GM21529 (cell line): ENCODE measurements at regions not wholly inside any gene's neighbourhood (a gene's known extent, or its start where the extent isn't known, plus 50 kb on each side); places are given as distances from the start of the nearest gene placed in this dataset.
"Not testable (repeated sequence)": the region's sequence is repeated elsewhere in the genome, so short reads cannot be mapped to it uniquely, and the experiment has no call there.

Experiments used
- ATAC-seq: cut with Tn5 transposase; IDR thresholded peaks from one replicate; pipeline ENCODE4 v1.9.1; 2021; ENCODE audit not compliant: unreplicated experiment

- ATAC-seq, result no peak
Observed at GRCh38 chr1:157270705-157271274, 132.6 kb upstream of the ETV3 start.

DNA sequence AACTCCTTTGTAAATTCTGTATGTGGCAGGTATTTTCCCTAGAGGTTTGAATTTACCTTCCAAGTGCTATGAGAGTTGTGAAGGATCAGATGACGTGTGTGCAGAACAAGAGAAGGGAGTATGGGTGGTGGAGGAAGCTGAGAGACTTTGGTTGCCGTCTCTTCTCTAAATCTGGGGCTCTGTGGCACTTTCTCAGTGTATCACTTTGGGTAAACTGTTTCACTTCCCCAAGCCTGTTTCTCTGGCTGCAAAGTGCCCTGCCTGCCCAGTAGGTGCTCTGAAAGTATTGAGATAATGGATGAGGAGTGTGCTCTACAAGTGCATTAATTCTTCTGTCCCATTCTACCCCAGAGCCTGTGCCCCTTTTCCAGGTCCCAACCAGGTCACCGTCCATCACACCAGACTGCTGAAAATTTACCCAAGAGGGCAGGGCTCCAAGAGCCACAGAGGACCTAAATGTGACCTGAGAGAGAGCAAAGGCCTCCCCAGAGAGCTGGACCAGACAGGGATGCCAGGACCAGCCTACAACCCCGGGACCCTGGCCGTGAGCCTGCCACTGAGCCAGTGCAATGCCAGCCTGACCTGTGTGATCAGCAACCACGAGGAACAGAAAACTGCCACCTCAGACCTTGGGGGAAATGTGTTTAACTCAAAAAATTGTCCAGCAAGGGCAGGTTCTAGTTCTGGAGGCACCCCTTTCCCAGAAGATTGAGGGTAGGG, 131.6 kb upstream of the ETV3 start:
- ATAC-seq, result peak; percentile 84

GRCh38 chr1:157262891-157263290, 124.7 kb upstream of the ETV3 start:
- ATAC-seq, result no peak

DNA sequence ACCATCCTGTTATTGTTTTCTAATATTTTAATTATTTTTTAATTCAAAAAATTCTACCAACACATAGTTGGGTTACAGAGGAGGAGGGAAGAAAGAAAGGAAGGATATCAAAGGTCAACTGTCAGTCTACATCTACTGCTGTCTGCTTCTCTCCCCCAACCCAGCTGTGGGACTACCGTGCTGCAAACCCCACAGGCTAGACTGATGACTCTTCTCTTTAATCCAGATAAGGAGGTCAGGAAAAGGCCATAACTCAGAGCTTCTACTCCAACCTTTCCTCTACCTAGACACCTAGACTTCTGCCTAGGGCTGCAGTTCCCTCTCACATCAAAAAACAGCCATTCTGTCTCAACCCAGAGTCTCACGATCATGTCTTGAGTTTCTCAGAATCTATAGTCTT, 124.2 kb upstream of the ETV3 start:
- ATAC-seq, result no peak

- not testable (repeated sequence) for ATAC-seq
Observed at GRCh38 chr1:157255891-157256290, 117.7 kb upstream of the ETV3 start.

DNA sequence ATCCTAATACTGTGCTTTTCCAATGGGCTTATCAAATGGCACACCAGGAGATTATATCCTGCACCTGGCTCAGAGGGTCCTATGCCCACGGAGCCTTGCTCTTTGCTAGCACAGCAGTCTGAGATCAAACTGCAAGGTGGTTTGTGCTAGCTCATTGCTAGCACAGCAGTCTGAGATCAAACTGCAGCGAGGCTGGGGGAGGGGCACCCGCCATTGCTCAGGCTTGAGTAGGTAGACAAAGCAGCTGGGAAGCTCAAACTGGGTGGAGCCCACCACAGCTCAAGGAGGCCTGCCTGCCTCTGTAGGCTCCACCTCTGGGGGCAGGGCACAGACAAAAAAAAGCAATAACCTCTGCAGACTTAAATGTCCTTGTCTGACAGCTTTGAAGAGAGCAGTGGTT, 116.0 kb upstream of the ETV3 start:
- not testable (repeated sequence) for ATAC-seq

DNA sequence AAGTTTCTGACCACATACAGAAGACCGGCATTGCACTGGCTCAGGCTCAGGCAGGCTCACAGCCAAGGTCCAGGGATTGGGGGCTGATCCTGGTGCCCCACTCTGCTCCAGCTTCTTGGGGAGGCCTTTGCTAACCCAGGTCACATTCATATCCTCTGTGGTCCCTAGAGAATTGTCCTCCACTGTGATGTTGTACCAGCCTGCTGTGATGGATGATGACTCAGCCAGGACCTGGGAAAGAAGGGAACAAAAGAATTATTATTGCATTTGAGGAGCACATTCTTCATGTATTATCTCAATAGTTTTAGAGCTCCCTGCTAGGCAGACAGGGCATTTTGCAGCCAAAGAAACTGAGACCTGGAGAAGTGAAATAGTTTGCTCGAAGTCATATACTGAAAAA, 114.3 kb upstream of the ETV3 start:
- ATAC-seq, result no peak

DNA sequence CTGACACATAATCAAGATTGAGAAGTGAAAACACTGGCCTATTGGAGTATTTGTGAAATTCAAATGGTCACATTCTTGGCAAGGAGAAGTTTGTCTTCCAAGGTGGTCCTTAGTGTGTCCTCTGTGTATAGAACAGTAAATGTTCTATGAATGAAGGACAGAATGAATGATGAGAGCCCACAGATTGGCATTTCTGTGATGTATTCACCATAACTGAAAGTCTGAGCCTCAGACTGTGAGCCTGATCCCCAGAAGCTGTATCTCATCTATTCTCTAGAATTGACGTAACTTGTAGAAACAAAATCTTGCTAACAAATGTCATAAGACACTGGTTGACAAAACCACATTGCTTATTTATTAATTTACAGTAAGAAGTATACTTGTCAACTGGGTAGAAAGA, 111.5 kb upstream of the ETV3 start:
- ATAC-seq, result no peak

DNA sequence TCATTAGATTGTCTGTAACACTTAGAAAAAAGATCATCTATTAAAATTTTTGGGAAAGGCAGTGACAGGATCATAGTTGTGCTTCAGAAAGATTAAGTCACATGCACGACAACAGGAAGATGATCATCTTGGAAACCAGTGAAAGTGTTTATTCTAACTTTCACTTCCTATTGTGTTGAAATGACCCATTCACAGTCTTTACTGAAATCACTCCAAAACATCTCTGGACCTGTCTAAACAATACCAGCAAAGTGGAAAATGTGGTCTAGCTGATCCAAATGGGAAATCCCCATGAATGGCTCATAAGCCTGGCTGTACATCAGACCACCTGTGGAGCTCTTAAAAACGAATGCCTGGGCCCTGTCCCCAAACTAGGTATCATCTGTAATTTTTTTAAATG, 111.1 kb upstream of the ETV3 start:
- no peak for ATAC-seq

DNA sequence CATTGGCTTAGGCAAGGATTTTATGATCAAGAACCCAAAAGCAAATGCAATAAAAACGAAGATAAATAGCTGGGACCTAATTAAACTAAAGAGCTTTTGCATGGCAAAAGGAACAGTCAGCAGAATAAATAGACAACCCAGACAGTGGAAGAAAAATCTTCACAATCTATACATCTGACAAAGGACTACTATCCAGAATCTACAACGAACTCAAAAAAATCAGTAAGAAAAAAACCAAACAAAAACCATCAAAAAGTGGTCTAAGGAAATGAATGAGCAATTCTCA, 109.5 kb upstream of the ETV3 start:
- not testable (repeated sequence) for ATAC-seq

GRCh38 chr1:157247005-157247763, 109.0 kb upstream of the ETV3 start:
- ATAC-seq, result no peak

- ATAC-seq, result no peak
Observed at GRCh38 chr1:157245823-157246222, 107.6 kb upstream of the ETV3 start.

DNA sequence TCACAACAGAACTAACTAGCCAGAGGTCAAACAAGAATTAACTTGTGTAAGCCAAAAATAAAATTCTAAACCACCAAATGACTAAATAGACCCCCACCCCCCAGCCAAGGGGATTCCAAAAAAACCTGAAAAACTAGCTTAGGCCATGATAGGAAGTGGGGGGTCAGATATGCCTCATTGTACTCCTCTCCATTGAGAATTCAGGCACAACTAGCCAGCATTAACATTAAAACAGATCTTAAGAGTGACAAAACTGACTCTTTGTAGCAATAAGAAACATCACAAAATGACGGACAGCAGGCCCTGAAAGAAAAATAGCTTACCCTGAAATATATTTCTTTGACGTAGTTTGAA, 103.0 kb upstream of the ETV3 start:
- no peak for ATAC-seq

- no peak for ATAC-seq
Observed at GRCh38 chr1:157240495-157241184, 102.4 kb upstream of the ETV3 start.

DNA sequence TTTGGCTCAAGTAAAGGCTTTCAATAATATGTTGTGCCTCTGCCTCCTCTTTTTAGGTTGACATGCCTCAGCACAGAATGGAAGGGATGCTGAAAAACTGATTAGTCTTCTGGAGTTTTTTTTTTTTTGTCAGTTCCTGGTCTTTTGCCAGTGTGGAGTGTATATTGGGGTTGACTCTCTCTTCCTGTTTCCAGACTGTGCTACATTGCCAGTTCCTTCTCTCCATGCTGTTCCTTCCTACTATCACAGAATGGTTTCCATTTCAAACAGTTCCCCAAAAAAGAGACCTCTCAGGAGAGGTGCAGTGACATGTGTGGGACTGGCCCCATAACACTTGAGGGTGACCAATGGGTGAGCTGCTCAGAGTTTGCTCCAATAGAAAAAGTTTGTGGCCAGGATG, 101.7 kb upstream of the ETV3 start:
- ATAC-seq, result no peak

DNA sequence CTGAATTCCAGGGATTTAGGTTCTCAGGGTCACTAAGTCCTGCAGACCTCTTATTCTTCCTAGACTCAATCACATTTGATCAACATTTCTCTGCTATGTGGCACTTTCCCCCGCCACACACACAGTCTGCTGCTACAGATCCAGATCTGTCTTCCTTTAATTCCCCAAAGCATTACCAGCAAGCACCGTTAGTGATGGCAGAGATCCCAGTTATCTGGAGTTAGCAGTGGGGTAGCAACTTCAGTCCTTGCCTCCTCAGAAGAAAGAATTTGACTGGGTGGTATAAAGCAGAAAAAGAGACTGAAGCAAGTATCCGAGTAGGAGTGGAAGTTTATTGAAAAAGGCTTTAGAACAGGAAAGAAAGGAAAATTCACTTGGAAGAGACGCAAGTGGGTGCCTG, 100.4 kb upstream of the ETV3 start:
- ATAC-seq, result no peak

DNA sequence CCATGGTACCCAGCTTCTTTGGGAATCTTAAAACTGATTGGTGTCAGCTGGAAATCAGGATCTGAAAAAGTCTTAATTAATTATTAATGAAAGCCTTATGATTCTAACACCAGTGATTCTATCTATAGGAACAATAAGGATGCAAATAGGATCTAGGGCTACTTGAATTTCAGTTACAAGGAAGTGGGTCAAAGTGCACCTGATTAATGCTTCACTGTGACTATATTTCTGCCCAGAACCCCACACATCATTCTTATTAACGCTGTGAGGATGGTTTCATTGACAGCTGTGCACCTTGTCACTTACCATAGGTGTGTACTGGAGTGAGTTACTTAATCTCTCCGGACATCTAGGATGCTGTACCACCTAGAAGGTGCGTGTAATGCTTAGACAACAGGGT, 99.8 kb upstream of the ETV3 start:
- no peak for ATAC-seq

DNA sequence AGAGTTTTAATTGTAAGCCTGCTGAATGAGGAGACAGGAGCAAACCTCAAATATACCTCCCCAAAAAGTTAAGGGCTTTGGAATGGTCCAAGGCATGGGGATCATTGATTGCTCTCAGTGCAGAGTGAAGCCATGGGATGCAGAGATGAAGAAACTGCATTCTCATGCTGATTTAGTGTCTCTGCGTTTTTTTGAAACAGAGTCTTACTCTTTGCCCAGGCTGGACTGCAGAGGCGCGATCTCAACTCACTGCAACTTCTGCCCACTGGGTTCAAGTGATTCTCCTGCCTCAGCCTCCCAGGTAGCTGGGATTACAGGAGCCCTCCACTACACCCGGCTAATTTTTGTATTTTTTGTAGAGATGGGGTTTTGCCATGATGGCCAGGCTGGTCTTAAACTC, 99.3 kb upstream of the ETV3 start:
- no peak for ATAC-seq

GRCh38 chr1:157236072-157236471, 97.9 kb upstream of the ETV3 start:
- no peak for ATAC-seq

DNA sequence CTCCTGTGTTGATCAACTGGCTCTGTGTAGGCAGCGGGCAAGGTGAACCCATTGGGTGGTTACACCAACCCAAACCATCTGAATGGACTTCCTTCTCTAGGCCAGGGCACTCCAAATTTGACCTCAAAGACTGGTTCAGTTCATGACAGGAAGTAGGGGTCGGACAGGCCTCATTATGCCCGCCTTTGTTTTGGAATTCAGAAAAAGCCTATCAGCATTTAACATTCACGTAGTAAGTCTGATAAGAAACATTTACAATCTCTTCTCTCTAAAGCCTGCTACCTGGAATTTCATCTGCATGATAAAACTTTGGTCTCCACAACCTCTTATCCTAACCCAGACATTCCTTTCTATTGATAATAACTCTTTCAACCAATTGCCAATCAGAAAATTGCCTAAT, 97.1 kb upstream of the ETV3 start:
- ATAC-seq, result no peak

DNA sequence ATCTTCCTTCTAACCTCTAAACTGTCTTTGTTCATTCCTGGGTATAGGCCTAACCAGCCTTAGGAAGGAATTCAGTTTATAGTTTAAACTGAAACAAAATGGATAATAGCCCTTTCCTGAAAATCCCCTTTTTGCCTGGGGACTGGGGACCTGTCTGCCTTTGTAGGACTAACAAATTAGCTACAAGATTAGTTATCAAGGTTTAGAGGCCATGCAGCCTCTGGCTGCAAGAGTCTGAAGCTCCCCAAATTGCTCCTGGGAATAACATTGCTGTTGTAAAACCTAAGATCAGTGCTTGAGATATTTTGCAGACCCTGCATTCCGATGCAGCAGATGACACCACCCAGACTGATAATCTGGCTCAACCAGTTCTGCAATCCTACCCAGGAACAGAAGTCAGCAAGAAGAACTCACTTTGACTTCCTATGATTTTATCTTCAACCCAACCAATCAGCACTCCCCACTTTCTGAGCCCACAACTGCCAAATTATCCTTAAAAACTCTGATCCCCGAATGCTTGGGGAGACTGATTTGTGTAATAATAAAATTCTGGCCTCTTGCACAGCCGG, 96.6 kb upstream of the ETV3 start:
- ATAC-seq, result no peak

DNA sequence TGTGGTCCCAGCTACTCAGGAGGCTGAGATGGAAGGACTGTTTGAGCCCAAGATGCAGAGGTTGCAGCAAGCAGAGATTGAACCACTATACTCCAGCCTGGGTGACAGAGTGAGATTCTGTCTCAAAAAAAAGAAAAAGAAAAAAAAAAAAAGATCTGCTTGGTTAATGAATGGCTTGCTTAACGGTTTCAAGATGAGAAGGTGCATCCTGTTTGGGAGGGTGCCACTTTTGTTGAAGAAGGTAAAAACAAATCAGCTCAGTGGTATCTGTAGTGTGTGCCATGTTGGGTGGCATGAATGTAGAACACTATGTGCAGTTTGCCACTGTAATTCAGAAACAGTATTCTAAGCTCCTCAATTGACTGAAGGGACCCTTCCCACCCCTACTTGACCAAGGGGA, 94.9 kb upstream of the ETV3 start:
- peak; percentile 62 for ATAC-seq
